ENCODE measurements at regions not wholly inside any gene's neighbourhood (a gene's known extent, or its start where the extent isn't known, plus 50 kb on each side); places are given as distances from the start of the nearest gene placed in this dataset.
A peak's percentile ranks its signal among the peaks of the same experiment; 100 is the strongest.
"Not testable (repeated sequence)": the region's sequence is repeated elsewhere in the genome, so short reads cannot be mapped to it uniquely, and the experiment has no call there.

DNA sequence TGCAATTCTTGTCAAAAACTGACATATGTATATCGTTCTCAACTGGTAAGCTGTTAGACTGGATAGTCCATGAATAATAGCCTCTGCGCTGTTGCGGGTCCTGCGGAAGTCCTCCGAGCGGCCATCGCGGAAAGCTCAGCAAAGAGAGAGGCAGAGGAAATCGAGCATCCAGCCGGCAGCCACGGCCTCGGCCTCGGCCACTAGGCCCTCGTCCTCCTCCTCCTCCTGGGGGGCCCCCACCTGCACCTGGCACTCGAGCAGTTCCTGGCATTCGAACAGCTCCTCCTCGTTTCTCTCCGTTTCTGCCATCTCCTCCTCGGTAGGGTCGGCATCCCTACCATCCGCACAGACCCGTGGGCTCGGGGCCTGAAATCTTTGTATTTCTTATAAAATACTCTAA lies 111.2 kb upstream of the CYLC1 start:
- DNase-seq, result not testable (repeated sequence)

DNA sequence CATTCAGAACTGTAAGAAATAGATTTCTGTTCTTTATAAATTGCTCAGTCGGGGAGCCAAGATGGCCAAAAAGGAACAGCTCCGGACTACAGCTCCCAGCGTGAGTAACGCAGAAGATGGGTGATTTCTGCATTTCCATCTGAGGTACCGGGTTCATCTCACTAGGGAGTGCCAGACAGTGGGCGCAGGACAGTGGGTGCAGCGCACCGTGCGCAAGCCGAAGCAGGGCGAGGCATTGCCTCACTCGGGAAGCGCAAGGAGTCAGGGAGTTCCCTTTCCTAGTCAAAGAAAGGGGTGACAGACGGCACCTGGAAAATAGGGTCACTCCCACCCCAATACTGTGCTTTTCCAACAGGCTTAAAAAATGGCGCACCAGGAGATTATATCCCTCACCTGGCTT lies 110.5 kb upstream of the CYLC1 start:
- not testable (repeated sequence) for DNase-seq

DNA sequence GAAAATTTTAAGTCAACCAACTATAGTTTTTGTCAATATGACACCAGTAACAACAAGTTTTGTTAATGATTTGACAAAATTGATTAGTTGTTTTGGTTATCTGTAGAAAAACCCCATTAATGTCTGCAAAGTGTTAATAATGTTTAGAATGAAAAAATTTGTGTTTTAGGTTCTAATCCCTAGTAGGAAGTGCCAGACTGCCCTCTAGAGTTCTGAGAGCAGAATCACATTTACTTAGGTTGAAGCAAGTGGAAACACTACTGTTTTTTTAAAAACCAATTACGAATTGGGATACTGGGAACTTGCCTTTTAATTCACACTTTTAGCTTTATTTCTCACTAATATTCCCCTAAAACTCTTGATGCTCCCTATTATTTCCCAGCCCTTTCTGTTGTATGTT lies 101.1 kb upstream of the CYLC1 start:
- peak; percentile 8 to 29 for DNase-seq

DNA sequence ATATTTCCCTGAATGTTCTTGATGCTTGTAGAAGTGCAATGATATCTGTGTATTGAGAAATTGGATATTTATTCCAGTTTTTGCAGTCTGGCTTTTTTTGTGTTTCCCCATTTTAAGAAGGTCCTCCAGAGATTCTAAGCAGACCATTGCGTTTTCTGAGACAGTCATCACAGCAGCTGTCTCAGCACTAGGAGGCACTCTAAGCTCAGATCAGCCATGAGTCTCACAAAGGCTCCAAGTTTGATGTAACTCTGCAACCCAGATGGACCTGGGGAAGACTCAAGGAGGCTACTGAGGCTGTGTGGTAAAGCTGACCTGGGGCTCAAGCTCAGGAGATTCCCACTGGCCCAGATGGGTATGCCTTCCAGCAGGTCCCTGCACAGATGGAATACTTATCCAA lies 89.3 kb upstream of the CYLC1 start:
- peak in 1 of 2 experiments; percentile 15 for DNase-seq
